C4-2B (cell line): ENCODE measurements at regions not wholly inside any gene's neighbourhood (a gene's known extent, or its start where the extent isn't known, plus 50 kb on each side); places are given as distances from the start of the nearest gene placed in this dataset.

Source experiments
- CTCF ChIP-seq: fragments of 450-650 bp; conservative IDR thresholded peaks from 2 replicates; pipeline ENCODE4 v1.5.1; 2017; ENCODE audit warnings: mild to moderate bottlenecking
- ZFX ChIP-seq: fragments of 450-650 bp; IDR thresholded peaks from 2 replicates; pipeline ENCODE4 v1.6.1; 2017

GRCh38 chr6:56311061-56311460, 63.7 kb upstream of the COL21A1 start:
- TF ChIP-seq CTCF (no peak), ZFX (no peak)
